NCI-H226 (cell line): ENCODE measurements at regions not wholly inside any gene's neighbourhood (a gene's known extent, or its start where the extent isn't known, plus 50 kb on each side); places are given as distances from the start of the nearest gene placed in this dataset.
A peak's percentile ranks its signal among the peaks of the same experiment; 100 is the strongest.

Source experiments
- DNase-seq: peaks from one replicate; pipeline ENCODE4 v3.0.0-alpha.2; 2015

- no peak for DNase-seq
Observed at GRCh38 chr12:102592134-102592533, 111.8 kb upstream of the IGF1 start.

- DNase-seq = no peak
Observed at GRCh38 chr12:102573237-102573636, 92.9 kb upstream of the IGF1 start.

- no peak for DNase-seq
Observed at GRCh38 chr12:102571889-102572288, 91.5 kb upstream of the IGF1 start.

GRCh38 chr12:102570256-102570655 is 89.9 kb upstream of the IGF1 start:
- no peak for DNase-seq

GRCh38 chr12:102569803-102570202 is 89.4 kb upstream of the IGF1 start:
- no peak for DNase-seq

GRCh38 chr12:102568276-102568675 is 87.9 kb upstream of the IGF1 start:
- DNase-seq = no peak

GRCh38 chr12:102567031-102567985 is 86.9 kb upstream of the IGF1 start:
- peak; percentile 85 for DNase-seq

- no peak for DNase-seq
Observed at GRCh38 chr12:102565555-102565954, 85.2 kb upstream of the IGF1 start.

- no peak for DNase-seq
Observed at GRCh38 chr12:102564026-102564425, 83.7 kb upstream of the IGF1 start.

GRCh38 chr12:102562836-102563425 is 82.6 kb upstream of the IGF1 start:
- no peak for DNase-seq

GRCh38 chr12:102551186-102551585 is 70.8 kb upstream of the IGF1 start:
- DNase-seq = no peak

GRCh38 chr12:102549691-102550090 is 69.3 kb upstream of the IGF1 start:
- DNase-seq = no peak

GRCh38 chr12:102548543-102548942 is 68.2 kb upstream of the IGF1 start:
- DNase-seq = no peak

GRCh38 chr12:102543494-102544485 is 63.4 kb upstream of the IGF1 start:
- no peak for DNase-seq

GRCh38 chr12:102542816-102543440 is 62.6 kb upstream of the IGF1 start:
- DNase-seq = no peak

- no peak for DNase-seq
Observed at GRCh38 chr12:102540815-102541385, 60.5 kb upstream of the IGF1 start.

- DNase-seq = peak; percentile 86
Observed at GRCh38 chr12:102539651-102540553, 59.5 kb upstream of the IGF1 start.

- DNase-seq = no peak
Observed at GRCh38 chr12:102535306-102535705, 54.9 kb upstream of the IGF1 start.

- DNase-seq = no peak
Observed at GRCh38 chr12:102534899-102535298, 54.5 kb upstream of the IGF1 start.

- DNase-seq = no peak
Observed at GRCh38 chr12:102533483-102534215, 53.3 kb upstream of the IGF1 start.
